H1 (cell line): ENCODE measurements at regions not wholly inside any gene's neighbourhood (a gene's known extent, or its start where the extent isn't known, plus 50 kb on each side); places are given as distances from the start of the nearest gene placed in this dataset.

Experiments
- CTCF ChIA-PET: fragments of 300-600 bp; sonication (Branson Sonifier 250); formaldehyde crosslinking; loops from one replicate; lab custom pipeline; 2021; ENCODE audit not compliant: partially characterized antibody; lab: Charles Lee
- POLR2A ChIA-PET: fragments of 300-600 bp; sonication (Branson Sonifier 250); formaldehyde crosslinking; loops from one replicate; lab custom pipeline; 2021; ENCODE audit warnings: inconsistent platforms; ENCODE audit not compliant: partially characterized antibody; lab: Charles Lee
- DNase-seq, 2 experiments: peaks; one replicate each; pipeline versions ENCODE4 v3.0.0 to v3.0.0-alpha.2; 2010 to 2022; ENCODE audit warnings: low spot score in 2 of 2, low read depth in 1 of 2, mixed read lengths in 1 of 2
- FAIRE-seq: peaks from 2 replicates; lab custom pipeline; 2011; peaks lifted over from hg19 to GRCh38; lab: Jason Lieb, UNC
- H2AFZ ChIP-seq: 2 replicates; pipeline ENCODE4 v1.8.1; 2012; ENCODE audit warnings: low read length, inconsistent platforms
- H2AK5ac ChIP-seq: 2 replicates; pipeline ENCODE4 v1.6.1; 2013; ENCODE audit warnings: low read depth, low read length
- H2BK120ac ChIP-seq: replicated peaks from 2 replicates; pipeline ENCODE3; 2013; ENCODE audit warnings: low read depth, low read length, inconsistent platforms
- H2BK12ac ChIP-seq: 2 replicates; pipeline ENCODE4 v1.6.1; 2013; ENCODE audit warnings: low read depth, low read length
- H2BK15ac ChIP-seq: 2 replicates; pipeline ENCODE4 v1.6.1; 2013; ENCODE audit warnings: low read length
- H2BK20ac ChIP-seq: 2 replicates; pipeline ENCODE4 v1.6.1; 2013; ENCODE audit warnings: low read length
- H2BK5ac ChIP-seq: 2 replicates; pipeline ENCODE4 v1.6.1; 2013; ENCODE audit warnings: low read depth, low read length
- H3K14ac ChIP-seq: 2 replicates; pipeline ENCODE4 v1.6.1; 2013; ENCODE audit warnings: inconsistent platforms; ENCODE audit not compliant: insufficient read length
- H3K18ac ChIP-seq: 2 replicates; pipeline ENCODE4 v1.6.1; 2013; ENCODE audit warnings: low read length; ENCODE audit errors: extremely low read depth
- H3K23ac ChIP-seq: 2 replicates; pipeline ENCODE4 v1.6.1; 2013; ENCODE audit warnings: inconsistent platforms; ENCODE audit not compliant: insufficient read length
- H3K23me2 ChIP-seq: 2 replicates; pipeline ENCODE4 v1.6.1; 2013; ENCODE audit warnings: low read depth, low read length
- H3K27ac ChIP-seq: 2 replicates; pipeline ENCODE4 v1.6.1; 2011; ENCODE audit warnings: low read depth, low read length, inconsistent platforms
- H3K27me3 ChIP-seq, 4 experiments: replicated peaks in 1 of 4; 1 replicate in 1 of 4; 2 replicates in 3 of 4; pipeline versions ENCODE4 v1.6.1 to v1.8.1; 2011 to 2013; ENCODE audit warnings: low read length in 3 of 4, mild to moderate bottlenecking in 3 of 4, inconsistent platforms in 2 of 4, mixed read lengths in 2 of 4, moderate library complexity in 1 of 4; ENCODE audit not compliant: control insufficient read depth in 3 of 4, insufficient read depth in 3 of 4; ENCODE audit errors: extremely low read depth in 1 of 4
- H3K36me3 ChIP-seq, 4 experiments: 2 replicates each; pipeline versions ENCODE4 v1.6.1 to v1.8.1; 2011 to 2013; ENCODE audit warnings: mild to moderate bottlenecking in 4 of 4, low read length in 3 of 4, moderate library complexity in 2 of 4, control low read depth in 1 of 4, inconsistent platforms in 1 of 4; ENCODE audit not compliant: insufficient read depth in 4 of 4, control insufficient read depth in 2 of 4
- H3K4ac ChIP-seq: replicated peaks from 2 replicates; pipeline ENCODE3; 2013; ENCODE audit warnings: low read length, low read depth, mixed read lengths, inconsistent platforms; ENCODE audit not compliant: insufficient read length
- H3K4me1 ChIP-seq, 4 experiments: replicated peaks in 1 of 4; 1 replicate in 1 of 4; 2 replicates in 3 of 4; pipeline versions ENCODE4 v1.6.1 to v1.8.1; 2011 to 2013; ENCODE audit warnings: low read length in 3 of 4, inconsistent platforms in 2 of 4, mixed read lengths in 1 of 4; ENCODE audit not compliant: insufficient read depth in 4 of 4, control insufficient read depth in 3 of 4
- H3K4me2 ChIP-seq, 2 experiments: 2 replicates each; pipeline versions ENCODE4 v1.6.1 to v1.8.1; 2011 to 2013; ENCODE audit warnings: low read depth in 2 of 2, low read length in 2 of 2, control low read depth in 1 of 2, inconsistent platforms in 1 of 2, mild to moderate bottlenecking in 1 of 2; ENCODE audit not compliant: insufficient read depth in 1 of 2
- H3K4me3 ChIP-seq, 4 experiments: fragments of 200-600, 300-600 bp in 1 of 4; sonication (generic), shearing (Covaris generic), sonication (Bioruptor Twin) in 1 of 4; 2 replicates each; pipeline versions ENCODE4 v1.5.1 to v1.8.1; 2011 to 2016; ENCODE audit warnings: low read length in 4 of 4, low read depth in 3 of 4, control low read depth in 2 of 4, inconsistent platforms in 2 of 4, mild to moderate bottlenecking in 2 of 4, mixed read lengths in 1 of 4, moderate library complexity in 1 of 4; ENCODE audit not compliant: insufficient read depth in 2 of 4; ENCODE audit errors: extremely low read depth in 1 of 4
- H3K56ac ChIP-seq: replicated peaks from 2 replicates; pipeline ENCODE3; 2013; ENCODE audit warnings: low read depth, mild to moderate bottlenecking, mixed read lengths, low read length, inconsistent platforms; ENCODE audit not compliant: insufficient read length
- H3K79me1 ChIP-seq: 2 replicates; pipeline ENCODE4 v1.6.1; 2013; ENCODE audit warnings: low read depth, low read length, control low read depth
- H3K79me2 ChIP-seq, 2 experiments: 2 replicates each; pipeline versions ENCODE4 v1.6.1 to v1.8.1; 2012 to 2013; ENCODE audit warnings: low read length in 2 of 2, mild to moderate bottlenecking in 2 of 2, inconsistent platforms in 1 of 2; ENCODE audit not compliant: insufficient read depth in 2 of 2, control insufficient read depth in 1 of 2
- H3K9ac ChIP-seq, 4 experiments: replicated peaks in 1 of 4; 1 replicate in 1 of 4; 2 replicates in 3 of 4; pipeline versions ENCODE4 v1.6.1 to v1.8.1; 2011 to 2013; ENCODE audit warnings: low read depth in 3 of 4, low read length in 3 of 4, control low read depth in 2 of 4, mild to moderate bottlenecking in 2 of 4, moderate library complexity in 2 of 4, inconsistent platforms in 1 of 4; ENCODE audit errors: extremely low read depth in 1 of 4
- H3K9me3 ChIP-seq, 2 experiments: 2 replicates each; pipeline versions ENCODE4 v1.6.1 to v1.8.1; 2012 to 2013; ENCODE audit warnings: mild to moderate bottlenecking in 2 of 2, moderate library complexity in 2 of 2, control low read depth in 1 of 2, inconsistent platforms in 1 of 2, low read depth in 1 of 2, low read length in 1 of 2, mixed read lengths in 1 of 2; ENCODE audit not compliant: insufficient read depth in 2 of 2
- H4K20me1 ChIP-seq, 2 experiments: replicated peaks in 1 of 2; 2 replicates each; pipeline versions ENCODE3 to v1.8.1; 2011 to 2013; ENCODE audit warnings: inconsistent platforms in 2 of 2, low read length in 2 of 2, mild to moderate bottlenecking in 1 of 2; ENCODE audit not compliant: insufficient read depth in 2 of 2, control insufficient read depth in 1 of 2
- H4K5ac ChIP-seq: 2 replicates; pipeline ENCODE4 v1.6.1; 2013; ENCODE audit warnings: low read length, low read depth, mixed read lengths, inconsistent platforms; ENCODE audit not compliant: insufficient read length
- H4K8ac ChIP-seq: 2 replicates; pipeline ENCODE4 v1.8.0; 2013; ENCODE audit warnings: mild to moderate bottlenecking, moderate library complexity, low read length, inconsistent platforms; ENCODE audit not compliant: insufficient read depth; ENCODE audit errors: extremely low read depth
- H4K91ac ChIP-seq: replicated peaks from 2 replicates; pipeline ENCODE3; 2013; ENCODE audit warnings: low read length, mixed read lengths, inconsistent platforms; ENCODE audit not compliant: insufficient read length
- ASH2L ChIP-seq: fragments of 200-600, 300-600 bp; sonication (generic); IDR thresholded peaks from one replicate; pipeline ENCODE4 v1.7.1; 2017; ENCODE audit warnings: low read length
- KDM1A ChIP-seq: fragments of 200-600, 300-600 bp; sonication (generic); IDR thresholded peaks from 2 replicates; pipeline ENCODE4 v1.7.1; 2016; ENCODE audit warnings: mild to moderate bottlenecking, low read length, borderline replicate concordance
- MAX ChIP-seq: IDR thresholded peaks from 2 replicates; pipeline ENCODE4 v1.6.1; 2012; ENCODE audit warnings: inconsistent platforms
- RFX5 ChIP-seq: IDR thresholded peaks from 2 replicates; pipeline ENCODE4 v1.6.1; 2011; ENCODE audit warnings: low read depth, low read length, improper control_type of control experiment, borderline replicate concordance
- SIRT6 ChIP-seq: IDR thresholded peaks from one replicate; pipeline ENCODE4 v1.7.1; 2012; ENCODE audit warnings: low read length, inconsistent platforms
- YY1 ChIP-seq: IDR thresholded peaks from 2 replicates; pipeline ENCODE4 v1.6.1; 2011; ENCODE audit warnings: low read depth, mild to moderate bottlenecking, low read length
- WGBS, 2 experiments: shearing (Covaris generic) in 1 of 2; methylation state at CpG; one replicate each; pipeline versions ENCODE4 v1.1.6 to v1.1.7; 2013 to 2015; ENCODE audit warnings: low lambda C conversion rate in 2 of 2, mixed read lengths in 2 of 2, inconsistent platforms in 1 of 2, low coverage in 1 of 2, missing lambda C conversion rate in 1 of 2; ENCODE audit not compliant: insufficient replicate concordance in 2 of 2, insufficient coverage in 1 of 2, insufficient read length in 1 of 2; ENCODE audit errors: extremely low coverage in 1 of 2, missing lambda C conversion rate in 1 of 2; 5-methylcytosine and 5-hydroxymethylcytosine counted together

GRCh38 chr5:118605761-118606160 is 382.6 kb downstream of the DTWD2 start:
- Histone ChIP-seq H3K23me2 (no peaks in the 10 kb centered on the region), H2BK15ac (no peak overlapping the region), H4K5ac (no peak overlapping the region), H2BK120ac (no peak overlapping the region), H3K14ac (no peak overlapping the region), H3K79me2 (no peaks in the 10 kb centered on the region), H4K91ac (no peak overlapping the region), H3K4me1 (0 out of 7 replicates have a peak, but pooled peaks cover 0 to 2% (median 0%) of the 10 kb centered on the region in 4 experiments), H2BK20ac (no peak overlapping the region), H3K9ac (no peak overlapping the region), H3K4ac (no peak overlapping the region), H3K18ac (no peak overlapping the region), H3K36me3 (no peaks in the 10 kb centered on the region), H3K9me3 (no peaks in the 10 kb centered on the region), H3K56ac (no peak overlapping the region), H4K20me1 (no peaks in the 10 kb centered on the region), H2BK12ac (no peak overlapping the region), H3K4me3 (no peak overlapping the region), H3K4me2 (no peak overlapping the region), H2BK5ac (no peak overlapping the region), H2AFZ (0 out of 2 replicates have a peak overlapping the region, but pooled peaks have one; percentile 53), H4K8ac (no peak overlapping the region), H3K27me3 (no peaks in the 10 kb centered on the region), H3K27ac (no peak overlapping the region), H2AK5ac (no peak overlapping the region), H3K23ac (no peak overlapping the region), H3K79me1 (no peaks in the 10 kb centered on the region)
- FAIRE-seq (no peak), DNase-seq (no peak)
- TF ChIP-seq SIRT6: no peak
- no peak for TF ChIP-seq RFX5
- no peak for TF ChIP-seq ASH2L
- TF ChIP-seq YY1: no peak
- TF ChIP-seq KDM1A: no peak
- no peak for TF ChIP-seq MAX
- WGBS, 2 experiments: 74% methylated on average over 3 of the region's 3 CpGs; no CpG with 5 or more reads in 1 of the 2 experiments
- POLR2A ChIA-PET: no interaction called here
- CTCF ChIA-PET: interaction anchor here (1.0 to 1.4 kb wide), 2 partner anchors 1015 to 1151 kb away, joined by 3 to 5 read pairs; no protein-coding TSS in a partner anchor
